ENCODE measurements at regions not wholly inside any gene's neighbourhood (a gene's known extent, or its start where the extent isn't known, plus 50 kb on each side); places are given as distances from the start of the nearest gene placed in this dataset.
"Not testable (repeated sequence)": the region's sequence is repeated elsewhere in the genome, so short reads cannot be mapped to it uniquely, and the experiment has no call there.

DNA sequence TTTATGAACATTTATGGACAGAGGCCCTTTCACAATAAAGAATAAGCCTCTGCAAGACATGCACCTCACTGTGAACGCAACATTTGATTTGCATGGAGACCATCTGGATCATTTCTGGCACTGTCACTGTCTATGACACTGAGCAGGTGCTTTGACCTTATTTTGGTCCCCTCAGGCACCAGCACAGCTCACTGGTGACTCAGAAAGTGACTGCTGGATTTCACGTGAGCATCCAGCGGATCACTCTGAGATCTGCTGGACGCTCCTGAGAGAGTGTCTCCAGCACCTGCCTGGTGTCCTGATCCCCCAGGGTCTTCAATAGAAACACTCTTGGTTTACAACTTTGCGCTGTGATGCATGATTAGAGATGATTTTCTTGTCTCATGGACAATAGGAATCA is 375.7 kb downstream of the TENT5A start:
- no peak overlapping the region for H3K4me3 ChIP-seq (ENCODE audit: low read depth, low read length)
- DNase-seq (ENCODE audit: low read depth), result no peak
- TF ChIP-seq MAX (IDR thresholded peaks at IDR 0.05; ENCODE audit: low read depth, low read length), result no peak

DNA sequence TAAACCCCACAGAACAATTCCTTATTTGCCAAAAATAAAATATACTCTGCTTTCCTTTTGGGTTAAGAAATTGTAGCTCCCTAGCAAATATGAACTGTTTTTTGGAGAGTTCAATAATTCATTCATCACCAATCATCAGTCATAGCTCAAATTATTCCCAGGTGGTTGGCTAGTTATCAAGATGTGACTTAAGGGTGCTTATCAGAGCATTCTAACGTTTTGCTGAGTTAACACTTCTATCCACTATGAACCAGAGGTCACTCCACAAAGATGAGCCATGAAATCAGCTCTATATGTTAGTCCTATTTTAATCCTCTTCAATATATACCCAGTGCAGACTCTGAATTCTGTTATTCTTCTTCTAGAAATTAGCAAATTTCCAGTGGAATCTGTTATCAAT is 379.1 kb downstream of the TENT5A start:
- no peak for DNase-seq (ENCODE audit: low read depth)
- no peak overlapping the region for H3K4me3 ChIP-seq (ENCODE audit: low read depth, low read length)
- TF ChIP-seq, protein P1, sequence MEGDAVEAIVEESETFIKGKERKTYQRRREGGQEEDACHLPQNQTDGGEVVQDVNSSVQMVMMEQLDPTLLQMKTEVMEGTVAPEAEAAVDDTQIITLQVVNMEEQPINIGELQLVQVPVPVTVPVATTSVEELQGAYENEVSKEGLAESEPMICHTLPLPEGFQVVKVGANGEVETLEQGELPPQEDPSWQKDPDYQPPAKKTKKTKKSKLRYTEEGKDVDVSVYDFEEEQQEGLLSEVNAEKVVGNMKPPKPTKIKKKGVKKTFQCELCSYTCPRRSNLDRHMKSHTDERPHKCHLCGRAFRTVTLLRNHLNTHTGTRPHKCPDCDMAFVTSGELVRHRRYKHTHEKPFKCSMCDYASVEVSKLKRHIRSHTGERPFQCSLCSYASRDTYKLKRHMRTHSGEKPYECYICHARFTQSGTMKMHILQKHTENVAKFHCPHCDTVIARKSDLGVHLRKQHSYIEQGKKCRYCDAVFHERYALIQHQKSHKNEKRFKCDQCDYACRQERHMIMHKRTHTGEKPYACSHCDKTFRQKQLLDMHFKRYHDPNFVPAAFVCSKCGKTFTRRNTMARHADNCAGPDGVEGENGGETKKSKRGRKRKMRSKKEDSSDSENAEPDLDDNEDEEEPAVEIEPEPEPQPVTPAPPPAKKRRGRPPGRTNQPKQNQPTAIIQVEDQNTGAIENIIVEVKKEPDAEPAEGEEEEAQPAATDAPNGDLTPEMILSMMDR (IDR thresholded peaks at IDR 0.05; ENCODE audit: low read depth, low read length), result no peak
- TF ChIP-seq MYC (IDR thresholded peaks at IDR 0.05; ENCODE audit: low read depth, low read length), result no peak
- TF ChIP-seq POLR2A (IDR thresholded peaks at IDR 0.05; ENCODE audit: extremely low read depth, insufficient read length), result no peak
- TF ChIP-seq MAX (IDR thresholded peaks at IDR 0.05; ENCODE audit: low read depth, low read length), result no peak

DNA sequence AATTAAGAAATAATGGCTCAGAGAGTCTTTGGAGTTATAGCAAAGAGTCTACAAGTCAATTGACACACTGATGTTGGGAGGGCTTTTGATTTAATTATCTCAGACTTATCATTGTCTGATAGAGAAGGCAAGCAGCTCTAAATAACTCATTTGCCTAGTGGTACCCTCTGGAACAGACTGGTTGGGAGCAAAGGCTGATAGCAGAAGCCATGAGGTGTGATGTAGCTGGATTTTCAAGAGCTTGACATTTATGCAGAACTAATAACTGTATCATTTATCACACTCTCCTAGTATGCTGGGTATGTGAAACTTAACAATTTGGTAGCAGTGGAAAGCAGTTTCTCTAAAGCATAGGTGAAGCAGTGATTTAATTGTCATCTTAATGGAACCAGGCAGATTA is 380.6 kb downstream of the TENT5A start:
- DNase-seq (ENCODE audit: low read depth), result no peak
- TF ChIP-seq POLR2A (IDR thresholded peaks at IDR 0.05; ENCODE audit: extremely low read depth, insufficient read length) (no peak), MAX (IDR thresholded peaks at IDR 0.05; ENCODE audit: low read depth, low read length) (no peak), MYC (IDR thresholded peaks at IDR 0.05; ENCODE audit: low read depth, low read length) (no peak)
- TF ChIP-seq, protein P1 (IDR thresholded peaks at IDR 0.05; ENCODE audit: low read depth, low read length), result no peak
- H3K4me3 ChIP-seq (ENCODE audit: low read depth, low read length), result no peak overlapping the region

DNA sequence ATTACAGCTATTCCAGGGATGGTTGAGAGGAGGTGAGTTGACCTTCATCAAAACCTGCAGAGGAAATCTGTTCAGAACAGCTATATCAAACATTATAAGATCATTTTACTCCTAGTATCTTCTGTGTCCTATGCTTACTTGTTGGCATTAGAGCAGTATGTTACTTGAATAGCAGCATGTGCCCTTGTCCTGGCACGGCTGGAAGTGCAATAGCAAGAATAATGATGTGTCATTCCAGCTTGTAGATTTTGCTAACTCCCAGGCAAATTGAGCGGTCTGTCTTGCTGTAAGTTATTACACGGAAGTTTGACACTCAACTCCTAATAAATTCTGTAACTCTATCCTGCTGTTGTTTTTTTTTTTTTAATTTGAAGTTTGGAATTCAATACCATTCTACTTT is 385.5 kb downstream of the TENT5A start:
- H3K4me3 ChIP-seq (ENCODE audit: low read depth, low read length), result no peak overlapping the region
- no peak for DNase-seq (ENCODE audit: low read depth)
- TF ChIP-seq, protein P1 (IDR thresholded peaks at IDR 0.05; ENCODE audit: low read depth, low read length), result no peak
- no peak for TF ChIP-seq POLR2A (IDR thresholded peaks at IDR 0.05; ENCODE audit: extremely low read depth, insufficient read length)

GRCh38 chr6:81362246-81362645 is 390.2 kb downstream of the TENT5A start:
- no peak for DNase-seq (ENCODE audit: low read depth)
- TF ChIP-seq, protein P1 (IDR thresholded peaks at IDR 0.05; ENCODE audit: low read depth, low read length), result no peak
- TF ChIP-seq POLR2A (IDR thresholded peaks at IDR 0.05; ENCODE audit: extremely low read depth, insufficient read length), result no peak
- TF ChIP-seq MAX (IDR thresholded peaks at IDR 0.05; ENCODE audit: low read depth, low read length), result no peak
- TF ChIP-seq MYC (IDR thresholded peaks at IDR 0.05; ENCODE audit: low read depth, low read length), result no peak
- H3K4me3 ChIP-seq (ENCODE audit: low read depth, low read length), result no peak overlapping the region

DNA sequence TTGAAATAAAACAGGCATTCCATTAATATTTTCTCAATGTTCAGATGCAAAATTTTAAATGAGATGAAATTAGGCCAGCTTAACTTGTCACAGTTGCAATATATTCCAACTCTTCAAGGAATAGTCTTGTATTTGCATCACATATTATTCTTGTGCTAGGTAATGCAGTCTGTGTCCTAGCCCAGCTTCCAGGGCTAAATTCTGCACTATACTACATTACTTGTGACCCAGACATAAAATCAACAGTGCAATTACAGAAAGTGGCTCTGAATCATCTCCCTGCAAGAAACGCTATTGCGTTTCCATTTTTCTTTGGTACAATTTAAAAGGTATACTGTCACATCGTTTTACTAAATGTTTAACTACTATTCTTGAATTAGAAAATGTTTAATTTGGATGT is 399.2 kb downstream of the TENT5A start:
- no peak overlapping the region for H3K4me3 ChIP-seq (ENCODE audit: low read depth, low read length)
- DNase-seq (ENCODE audit: low read depth), result no peak

GRCh38 chr6:81344026-81344425 is 408.5 kb downstream of the TENT5A start:
- DNase-seq (ENCODE audit: low read depth), result not testable (repeated sequence)

More for the DNA sequence above, 399.2 kb downstream of the TENT5A start:
- TF ChIP-seq POLR2A (IDR thresholded peaks at IDR 0.05; ENCODE audit: extremely low read depth, insufficient read length) (no peak), MAX (IDR thresholded peaks at IDR 0.05; ENCODE audit: low read depth, low read length) (no peak), MYC (IDR thresholded peaks at IDR 0.05; ENCODE audit: low read depth, low read length) (no peak)
- TF ChIP-seq, protein P1 (IDR thresholded peaks at IDR 0.05; ENCODE audit: low read depth, low read length), result no peak

More at GRCh38 chr6:81344026-81344425, 408.5 kb downstream of the TENT5A start:
- H3K4me3 ChIP-seq (ENCODE audit: low read depth, low read length), result not testable (repeated sequence)

Data from NB4 (cell line).